ENCODE measurements at regions not wholly inside any gene's neighbourhood (a gene's known extent, or its start where the extent isn't known, plus 50 kb on each side); places are given as distances from the start of the nearest gene placed in this dataset.
"Not testable (repeated sequence)": the region's sequence is repeated elsewhere in the genome, so short reads cannot be mapped to it uniquely, and the experiment has no call there.

DNA sequence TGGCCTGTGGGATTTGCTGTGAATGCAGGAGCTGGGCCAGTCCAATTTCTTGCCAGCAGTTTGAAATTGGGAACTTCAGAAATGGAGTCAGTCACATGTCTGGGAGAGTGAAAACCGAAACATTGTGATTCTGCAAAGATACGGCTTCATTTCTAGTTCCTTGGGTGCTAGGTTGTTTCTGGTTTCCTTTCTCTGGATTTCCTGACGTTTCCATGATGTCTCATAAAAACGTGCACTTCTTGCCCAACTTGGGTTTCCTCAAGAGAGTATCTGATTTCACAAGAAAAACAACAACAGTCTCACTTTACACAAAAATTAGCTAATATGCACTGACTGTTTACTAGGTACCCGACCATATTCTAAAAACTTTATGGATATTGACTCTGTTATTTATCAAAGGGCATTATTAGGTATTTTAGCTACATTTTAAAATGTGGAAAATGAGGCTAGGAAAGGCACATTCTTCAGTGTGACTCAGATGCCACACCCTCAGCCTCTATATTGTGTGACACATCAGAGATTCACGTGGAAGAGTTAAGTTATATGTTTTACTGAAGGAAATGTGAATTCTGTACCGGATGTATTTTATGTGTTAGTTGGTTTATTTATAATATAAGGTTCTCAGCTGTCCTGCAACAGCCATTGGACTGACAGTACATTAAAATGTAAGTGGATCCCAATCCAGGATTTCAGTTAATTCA lies 225.0 kb upstream of the PUDP start:
- DNase-seq = no peak

DNA sequence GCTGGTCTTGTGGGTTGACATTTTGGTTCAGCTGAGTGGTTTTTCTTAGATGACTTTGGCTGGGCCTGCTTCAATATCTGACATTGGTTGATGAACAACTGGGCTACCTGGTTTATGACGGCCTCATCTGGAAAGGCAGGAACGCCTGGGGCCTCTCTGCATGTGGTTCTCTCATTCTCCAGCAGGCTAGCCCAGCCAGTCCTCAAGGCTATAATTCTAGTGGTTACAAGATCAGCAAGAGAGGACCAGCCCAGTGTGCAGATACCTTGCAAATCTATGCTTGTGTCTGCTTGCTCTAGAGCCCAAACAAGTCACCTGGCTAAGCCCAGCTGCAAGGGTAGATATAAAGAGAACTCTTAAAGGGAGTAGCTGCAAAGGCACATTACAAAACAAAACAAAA lies 214.2 kb upstream of the PUDP start:
- no peak for DNase-seq

- no peak for DNase-seq
Measured at GRCh38 chrX:7351926-7352325, 204.0 kb upstream of the PUDP start.

DNA sequence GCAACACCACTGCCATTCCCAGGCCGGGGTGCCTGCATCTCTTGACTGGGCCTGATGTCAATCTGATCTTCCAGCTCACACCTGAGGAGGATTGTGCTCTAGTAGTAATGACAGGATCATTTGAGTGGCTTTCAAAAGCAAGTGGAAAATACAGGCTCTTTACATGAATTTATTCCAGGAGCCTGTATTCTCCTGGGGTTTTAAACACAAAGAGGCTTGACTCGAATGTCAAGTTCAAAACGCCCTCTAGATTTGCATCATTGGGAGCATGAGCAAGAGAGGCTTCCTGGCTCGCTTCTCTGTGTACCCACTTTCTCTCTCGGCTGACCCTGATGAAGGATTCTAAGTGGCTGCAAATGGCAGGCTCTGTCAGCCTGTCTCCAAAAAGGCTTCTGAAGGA lies 199.5 kb upstream of the PUDP start:
- no peak for DNase-seq

DNA sequence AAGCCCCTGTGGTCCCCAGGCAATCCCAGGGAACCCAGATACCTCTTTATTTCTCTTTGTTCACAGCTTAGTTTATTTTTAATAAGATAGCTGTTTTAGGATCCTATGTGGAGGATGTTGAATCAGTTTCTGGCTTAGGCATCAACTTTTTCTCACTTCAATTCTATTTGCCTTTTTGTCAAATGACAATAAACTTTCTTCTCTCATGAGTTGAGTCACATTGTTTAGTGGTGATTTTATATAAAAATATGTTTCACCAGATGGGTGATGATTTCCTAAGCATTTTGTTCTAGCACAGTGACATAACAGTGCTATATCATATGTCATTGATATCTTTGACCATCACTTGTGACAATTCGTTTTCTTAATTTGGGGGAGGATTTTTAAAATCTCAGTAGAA lies 198.1 kb upstream of the PUDP start:
- no peak for DNase-seq

DNA sequence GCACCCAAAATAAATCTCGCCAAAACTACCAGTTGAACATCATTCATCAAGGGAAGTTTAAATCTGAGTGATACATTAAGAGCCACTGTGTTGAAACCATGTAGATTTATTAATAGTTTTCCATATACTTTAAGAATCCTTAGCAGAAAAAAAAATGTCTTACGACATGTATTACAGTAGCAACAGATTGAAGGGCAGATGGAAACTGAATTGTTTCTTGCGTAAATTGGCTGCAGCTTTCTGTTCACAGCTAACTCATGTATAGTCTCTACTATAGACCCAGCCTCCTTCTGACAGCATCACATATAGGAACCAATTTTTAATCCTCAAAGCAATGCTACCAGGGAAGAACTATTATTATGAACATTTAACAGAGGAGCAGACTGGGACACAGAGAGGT lies 195.2 kb upstream of the PUDP start:
- DNase-seq = no peak

- DNase-seq = not testable (repeated sequence)
Measured at GRCh38 chrX:7335816-7336362, 187.9 kb upstream of the PUDP start.

DNA sequence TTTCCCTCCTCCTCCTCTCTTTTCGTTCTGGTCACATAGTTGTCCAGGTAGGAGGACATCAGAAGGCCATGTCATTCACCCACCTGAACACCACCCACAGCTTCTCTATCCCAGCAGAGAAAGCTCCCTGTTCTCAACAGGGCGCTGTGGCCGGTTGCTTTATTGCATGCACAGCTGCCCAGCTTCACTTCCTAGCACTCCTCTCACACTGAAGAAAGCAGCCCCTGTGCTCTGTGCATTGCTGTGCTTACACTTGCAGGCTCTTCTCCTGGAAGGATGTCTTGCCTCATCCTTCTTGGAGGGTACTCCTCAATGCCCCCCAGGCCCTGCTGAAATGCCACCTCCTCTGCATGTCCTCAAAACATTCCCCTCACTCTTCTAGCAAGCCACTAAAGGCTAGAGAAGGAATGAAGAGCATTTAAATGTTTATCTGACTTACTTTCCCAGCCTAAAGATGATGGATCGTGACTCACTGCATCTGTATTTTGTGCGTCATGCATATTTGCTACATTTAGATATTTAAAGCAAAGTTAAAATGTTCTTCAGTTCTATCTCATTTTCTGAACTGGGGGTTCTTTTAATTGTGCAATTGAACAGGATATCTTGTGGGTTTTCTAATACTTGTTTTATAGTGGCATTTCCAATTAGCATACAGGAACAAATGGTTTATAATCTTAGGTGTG lies 186.4 kb upstream of the PUDP start:
- DNase-seq = no peak

DNA sequence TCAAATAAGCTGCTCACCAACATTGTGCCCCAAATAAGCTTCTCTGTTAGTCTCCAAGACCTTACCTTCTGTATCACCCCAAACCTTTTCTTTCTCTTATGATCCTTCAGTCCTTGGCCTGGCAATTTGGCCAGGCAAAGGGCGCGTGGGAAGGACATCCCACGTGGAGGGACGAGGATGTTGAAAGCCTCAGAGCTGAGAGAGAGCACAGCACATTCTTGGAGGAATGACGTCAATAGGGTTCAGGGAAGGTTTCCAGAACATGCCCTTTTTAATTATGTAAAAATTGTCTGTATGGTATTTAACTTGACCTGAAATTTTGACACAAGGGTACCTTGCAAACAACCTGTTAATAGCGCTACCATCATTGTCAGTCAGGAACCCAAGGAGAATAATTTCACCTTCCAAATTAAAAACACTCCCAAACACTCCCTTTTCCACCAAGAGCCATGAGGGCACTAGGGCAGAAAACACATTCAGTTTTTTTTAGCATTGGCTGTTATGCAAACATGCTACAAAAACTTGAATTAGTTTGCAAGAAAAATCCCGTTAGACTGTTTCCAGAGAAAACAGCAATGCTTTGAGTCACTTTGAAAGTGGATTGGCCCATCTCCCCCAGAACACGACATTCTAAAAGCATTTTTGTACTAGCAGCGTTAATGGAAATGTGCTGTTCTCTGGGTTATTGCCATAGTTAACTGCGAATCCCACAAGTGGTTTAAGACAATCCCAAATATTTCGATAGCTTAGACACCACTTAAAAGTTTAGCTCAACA lies 183.2 kb upstream of the PUDP start:
- no peak for DNase-seq

DNA sequence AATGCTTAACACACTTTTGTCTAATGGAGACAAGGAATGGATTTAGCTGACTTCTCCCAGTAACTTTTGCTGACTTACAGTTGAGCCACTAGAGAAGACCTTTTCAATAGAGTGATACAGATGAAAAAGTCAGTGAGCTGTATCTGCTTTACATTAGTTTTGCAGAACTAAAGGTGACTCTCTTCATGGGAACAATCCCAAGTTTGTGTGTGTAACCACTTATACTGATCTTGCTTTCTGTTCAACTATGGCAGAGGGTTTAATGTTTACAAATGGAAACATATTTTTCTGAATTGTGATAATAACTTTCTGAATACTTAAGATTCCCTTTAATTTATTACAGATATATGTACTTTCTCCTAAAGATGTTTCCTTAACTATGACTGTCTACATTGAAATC lies 182.6 kb upstream of the PUDP start:
- DNase-seq = no peak

DNA sequence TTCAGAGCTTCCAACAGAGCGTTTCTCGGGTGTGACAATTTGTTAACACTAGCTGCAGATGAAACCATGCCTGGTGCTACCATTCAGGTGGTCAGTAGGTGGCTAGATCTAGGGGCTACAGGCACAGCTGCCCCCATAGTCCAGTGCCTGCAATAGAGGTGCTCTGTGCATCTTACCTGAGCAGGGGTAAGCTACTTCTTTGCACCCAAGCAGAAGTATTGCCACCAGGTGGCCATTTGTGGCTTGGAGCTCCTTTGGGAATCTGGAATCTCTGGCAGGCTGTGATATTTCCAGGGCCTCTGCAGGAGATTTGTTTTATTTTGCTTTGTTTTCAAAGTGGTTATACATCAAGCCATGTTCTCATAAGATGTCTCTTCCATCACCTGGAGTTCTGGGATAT lies 170.7 kb upstream of the PUDP start:
- no peak for DNase-seq

DNA sequence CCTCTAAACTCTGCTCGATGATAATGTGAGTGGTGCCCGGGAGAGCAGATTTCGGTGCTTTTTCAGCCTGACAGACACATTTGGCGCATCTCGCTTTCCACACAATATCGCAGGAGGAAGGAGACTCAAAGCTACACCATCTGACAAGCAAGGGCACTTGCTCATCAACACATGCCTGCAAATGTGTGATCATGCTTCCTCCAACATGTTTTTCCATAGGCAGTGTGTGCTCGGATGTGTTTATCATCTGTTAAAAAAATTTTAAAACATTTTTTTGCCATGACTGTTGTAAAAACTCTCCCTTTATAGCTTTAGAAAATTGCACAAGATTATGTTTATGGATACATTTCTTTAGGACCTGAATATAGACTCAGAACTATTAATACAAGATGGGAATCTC lies 170.3 kb upstream of the PUDP start:
- no peak for DNase-seq

DNA sequence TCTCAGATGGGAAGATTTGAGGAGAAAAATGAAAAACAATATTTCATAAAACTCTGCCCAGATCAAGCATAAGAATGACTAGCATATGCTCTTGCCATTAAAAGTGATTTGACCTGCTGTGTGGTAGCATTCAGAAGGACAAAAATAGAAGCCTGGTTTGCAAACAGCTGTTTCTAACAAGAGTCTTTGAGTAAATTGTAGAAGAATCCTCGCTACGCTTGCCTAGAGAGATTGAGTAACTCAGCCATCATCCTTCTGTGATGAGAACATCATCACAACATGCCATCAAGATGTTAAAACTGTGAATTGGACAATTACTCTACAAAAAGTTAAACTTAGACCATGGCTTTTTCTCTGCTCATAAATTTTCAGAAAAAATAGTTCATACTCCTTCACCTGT lies 168.9 kb upstream of the PUDP start:
- DNase-seq = no peak

- no peak for DNase-seq
Measured at GRCh38 chrX:7316280-7316679, 168.3 kb upstream of the PUDP start.

DNA sequence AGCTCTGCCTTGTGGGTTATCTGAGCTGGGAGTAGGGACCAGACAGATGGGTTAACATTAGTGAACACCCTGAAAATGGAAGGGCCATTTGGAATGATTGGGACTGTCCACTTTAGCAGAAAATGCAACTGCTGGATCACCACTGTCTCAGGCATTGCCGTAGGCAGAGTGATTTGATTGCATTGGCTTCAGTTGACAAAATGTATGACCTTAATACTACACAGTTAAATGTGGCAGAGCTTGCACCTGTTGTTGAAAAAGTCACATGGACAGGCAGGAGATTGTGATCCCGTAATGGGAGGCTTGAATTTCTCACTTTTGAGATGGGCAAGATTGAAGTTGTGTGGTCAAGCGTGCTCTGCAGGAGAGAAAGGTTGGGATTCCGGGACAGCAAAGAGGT lies 166.5 kb upstream of the PUDP start:
- no peak for DNase-seq

GRCh38 chrX:7307720-7308119 lies 159.8 kb upstream of the PUDP start:
- DNase-seq = no peak

DNA sequence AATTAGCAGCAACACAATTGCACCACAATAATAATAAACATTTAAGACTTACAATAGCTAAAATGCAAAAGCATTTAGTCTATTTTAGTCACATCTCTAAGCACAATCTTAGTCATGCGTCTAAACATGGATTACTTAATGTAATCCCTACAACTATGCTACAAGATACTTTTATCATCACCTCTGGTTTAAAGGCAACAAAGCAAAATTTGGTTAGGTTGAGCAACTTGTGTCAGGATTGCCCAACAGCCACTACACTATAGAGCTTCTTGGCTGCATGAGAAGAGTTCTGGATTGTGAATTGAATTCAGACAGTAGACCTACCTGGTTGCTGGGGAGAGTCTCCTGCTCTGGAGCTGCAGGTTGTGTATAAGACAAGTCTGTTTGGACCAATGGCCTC lies 146.5 kb upstream of the PUDP start:
- DNase-seq = no peak

- DNase-seq = no peak
Measured at GRCh38 chrX:7286168-7286837, 138.3 kb upstream of the PUDP start.

GRCh38 chrX:7285765-7286164 lies 137.8 kb upstream of the PUDP start:
- DNase-seq = no peak

DNA sequence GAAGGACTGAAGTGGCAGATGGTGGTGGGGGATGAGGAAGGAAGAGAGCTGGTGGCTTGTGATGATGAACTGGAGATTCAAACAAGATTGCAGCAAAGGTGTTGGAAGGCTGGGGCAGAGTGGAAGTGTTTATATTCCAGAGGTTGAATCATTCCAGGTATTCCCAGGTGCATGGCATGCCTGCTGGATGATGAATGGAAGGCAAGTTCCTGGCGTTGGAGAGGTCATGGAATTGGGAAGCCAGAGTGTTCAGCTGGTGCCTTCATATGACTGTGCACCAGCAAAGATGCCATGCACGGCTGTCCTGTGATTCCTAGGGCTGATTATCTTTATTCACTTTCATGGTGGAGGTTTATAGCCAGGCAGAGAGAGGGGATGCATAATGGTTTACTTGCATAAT lies 135.8 kb upstream of the PUDP start:
- DNase-seq = no peak

DNA sequence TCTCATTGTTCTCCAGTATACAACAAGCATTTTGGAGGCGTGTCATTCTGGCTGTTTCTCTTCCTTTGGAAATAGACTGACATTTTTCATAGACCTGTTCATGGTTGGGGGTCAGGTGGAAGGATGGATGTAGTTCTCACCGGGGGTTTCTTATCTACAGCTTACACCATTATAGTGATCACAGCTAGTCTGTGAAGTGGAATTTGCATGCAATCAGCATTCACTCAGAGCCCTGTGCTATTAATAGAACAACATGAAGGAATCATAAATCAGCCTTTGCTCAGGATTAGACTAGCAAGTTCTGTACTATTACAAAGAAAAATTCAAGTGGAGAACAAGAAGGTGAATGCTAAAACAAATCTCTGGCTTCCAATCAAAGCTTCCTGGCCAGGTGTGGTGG lies 132.6 kb upstream of the PUDP start:
- DNase-seq = no peak

DNA sequence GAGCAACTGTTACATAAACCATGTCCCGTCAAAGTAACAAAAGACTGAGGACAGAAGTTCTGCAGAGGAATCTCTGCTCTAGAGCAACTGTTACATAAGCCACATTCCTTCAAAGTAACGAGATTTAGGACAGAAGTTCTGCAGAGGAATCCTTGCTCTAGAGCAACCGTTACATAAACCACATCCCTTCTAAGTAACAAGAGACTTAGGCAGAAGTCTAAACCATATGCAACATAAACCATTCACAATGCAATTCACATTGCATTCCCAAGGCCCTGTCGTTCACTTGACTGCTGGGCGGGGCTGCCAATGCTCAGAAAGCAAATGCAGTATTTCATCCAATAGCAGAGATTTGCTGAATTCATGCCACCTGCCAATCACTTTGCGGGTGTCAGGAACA lies 124.4 kb upstream of the PUDP start:
- DNase-seq = no peak

- DNase-seq = no peak
Measured at GRCh38 chrX:7270933-7271332, 123.0 kb upstream of the PUDP start.

All from NCI-H1417 treated with DMSO at 0.1 percent for 48 hours (cell line).